GM21717 (cell line): ENCODE measurements at regions not wholly inside any gene's neighbourhood (a gene's known extent, or its start where the extent isn't known, plus 50 kb on each side); places are given as distances from the start of the nearest gene placed in this dataset.

Source experiments
- ATAC-seq: cut with Tn5 transposase; IDR thresholded peaks from one replicate; pipeline ENCODE4 v1.9.1; 2021; ENCODE audit warnings: mild to moderate bottlenecking, moderate library complexity; ENCODE audit not compliant: unreplicated experiment

GRCh38 chr18:61989138-61989537, 96.3 kb upstream of the RNF152 start:
- ATAC-seq, result no peak

- no peak for ATAC-seq
Measured at GRCh38 chr18:61988100-61988499, 95.3 kb upstream of the RNF152 start.

GRCh38 chr18:61985681-61986080, 92.9 kb upstream of the RNF152 start:
- no peak for ATAC-seq

- ATAC-seq, result no peak
Measured at GRCh38 chr18:61984349-61984748, 91.5 kb upstream of the RNF152 start.

GRCh38 chr18:61982475-61982874, 89.7 kb upstream of the RNF152 start:
- ATAC-seq, result no peak

- ATAC-seq, result no peak
Measured at GRCh38 chr18:61980355-61980754, 87.5 kb upstream of the RNF152 start.

- ATAC-seq, result peak; percentile 44
Measured at GRCh38 chr18:61975526-61976326, 82.9 kb upstream of the RNF152 start.

- ATAC-seq, result no peak
Measured at GRCh38 chr18:61973273-61974115, 80.7 kb upstream of the RNF152 start.

GRCh38 chr18:61972389-61973264, 79.8 kb upstream of the RNF152 start:
- peak; percentile 91 for ATAC-seq

- ATAC-seq, result no peak
Measured at GRCh38 chr18:61967252-61967891, 74.6 kb upstream of the RNF152 start.

GRCh38 chr18:61965311-61965710, 72.5 kb upstream of the RNF152 start:
- ATAC-seq, result no peak

- no peak for ATAC-seq
Measured at GRCh38 chr18:61964616-61965015, 71.8 kb upstream of the RNF152 start.

GRCh38 chr18:61963705-61964104, 70.9 kb upstream of the RNF152 start:
- ATAC-seq, result no peak

GRCh38 chr18:61957801-61958516, 65.2 kb upstream of the RNF152 start:
- ATAC-seq, result no peak

- no peak for ATAC-seq
Measured at GRCh38 chr18:61955644-61956043, 62.8 kb upstream of the RNF152 start.

GRCh38 chr18:61954096-61954746, 61.4 kb upstream of the RNF152 start:
- no peak for ATAC-seq

- no peak for ATAC-seq
Measured at GRCh38 chr18:61953641-61954040, 60.8 kb upstream of the RNF152 start.

GRCh38 chr18:61953161-61953560, 60.4 kb upstream of the RNF152 start:
- no peak for ATAC-seq

GRCh38 chr18:61951396-61951795, 58.6 kb upstream of the RNF152 start:
- no peak for ATAC-seq
